H1 (cell line): ENCODE measurements at regions not wholly inside any gene's neighbourhood (a gene's known extent, or its start where the extent isn't known, plus 50 kb on each side); places are given as distances from the start of the nearest gene placed in this dataset.
"Not testable (repeated sequence)": the region's sequence is repeated elsewhere in the genome, so short reads cannot be mapped to it uniquely, and the experiment has no call there.

ENCODE experiments used
- CTCF ChIA-PET: fragments of 300-600 bp; sonication (Branson Sonifier 250); formaldehyde crosslinking; loops from one replicate; lab custom pipeline; 2021; ENCODE audit not compliant: partially characterized antibody; lab: Charles Lee
- POLR2A ChIA-PET: fragments of 300-600 bp; sonication (Branson Sonifier 250); formaldehyde crosslinking; loops from one replicate; lab custom pipeline; 2021; ENCODE audit warnings: inconsistent platforms; ENCODE audit not compliant: partially characterized antibody; lab: Charles Lee
- DNase-seq, 2 experiments: peaks; one replicate each; pipeline versions ENCODE4 v3.0.0 to v3.0.0-alpha.2; 2010 to 2022; ENCODE audit warnings: low spot score in 2 of 2, low read depth in 1 of 2, mixed read lengths in 1 of 2
- FAIRE-seq: peaks from 2 replicates; lab custom pipeline; 2011; peaks lifted over from hg19 to GRCh38; lab: Jason Lieb, UNC
- H2AFZ ChIP-seq: 2 replicates; pipeline ENCODE4 v1.8.1; 2012; ENCODE audit warnings: low read length, inconsistent platforms
- H2AK5ac ChIP-seq: 2 replicates; pipeline ENCODE4 v1.6.1; 2013; ENCODE audit warnings: low read depth, low read length
- H2BK120ac ChIP-seq: replicated peaks from 2 replicates; pipeline ENCODE3; 2013; ENCODE audit warnings: low read depth, low read length, inconsistent platforms
- H2BK12ac ChIP-seq: 2 replicates; pipeline ENCODE4 v1.6.1; 2013; ENCODE audit warnings: low read depth, low read length
- H2BK15ac ChIP-seq: 2 replicates; pipeline ENCODE4 v1.6.1; 2013; ENCODE audit warnings: low read length
- H2BK20ac ChIP-seq: 2 replicates; pipeline ENCODE4 v1.6.1; 2013; ENCODE audit warnings: low read length
- H2BK5ac ChIP-seq: 2 replicates; pipeline ENCODE4 v1.6.1; 2013; ENCODE audit warnings: low read depth, low read length
- H3K14ac ChIP-seq: 2 replicates; pipeline ENCODE4 v1.6.1; 2013; ENCODE audit warnings: inconsistent platforms; ENCODE audit not compliant: insufficient read length
- H3K18ac ChIP-seq: 2 replicates; pipeline ENCODE4 v1.6.1; 2013; ENCODE audit warnings: low read length; ENCODE audit errors: extremely low read depth
- H3K23ac ChIP-seq: 2 replicates; pipeline ENCODE4 v1.6.1; 2013; ENCODE audit warnings: inconsistent platforms; ENCODE audit not compliant: insufficient read length
- H3K23me2 ChIP-seq: 2 replicates; pipeline ENCODE4 v1.6.1; 2013; ENCODE audit warnings: low read depth, low read length
- H3K27ac ChIP-seq: 2 replicates; pipeline ENCODE4 v1.6.1; 2011; ENCODE audit warnings: low read depth, low read length, inconsistent platforms
- H3K27me3 ChIP-seq, 4 experiments: replicated peaks in 1 of 4; 1 replicate in 1 of 4; 2 replicates in 3 of 4; pipeline versions ENCODE4 v1.6.1 to v1.8.1; 2011 to 2013; ENCODE audit warnings: low read length in 3 of 4, mild to moderate bottlenecking in 3 of 4, inconsistent platforms in 2 of 4, mixed read lengths in 2 of 4, moderate library complexity in 1 of 4; ENCODE audit not compliant: control insufficient read depth in 3 of 4, insufficient read depth in 3 of 4; ENCODE audit errors: extremely low read depth in 1 of 4
- H3K36me3 ChIP-seq, 4 experiments: 2 replicates each; pipeline versions ENCODE4 v1.6.1 to v1.8.1; 2011 to 2013; ENCODE audit warnings: mild to moderate bottlenecking in 4 of 4, low read length in 3 of 4, moderate library complexity in 2 of 4, control low read depth in 1 of 4, inconsistent platforms in 1 of 4; ENCODE audit not compliant: insufficient read depth in 4 of 4, control insufficient read depth in 2 of 4
- H3K4ac ChIP-seq: replicated peaks from 2 replicates; pipeline ENCODE3; 2013; ENCODE audit warnings: low read length, low read depth, mixed read lengths, inconsistent platforms; ENCODE audit not compliant: insufficient read length
- H3K4me1 ChIP-seq, 4 experiments: replicated peaks in 1 of 4; 1 replicate in 1 of 4; 2 replicates in 3 of 4; pipeline versions ENCODE4 v1.6.1 to v1.8.1; 2011 to 2013; ENCODE audit warnings: low read length in 3 of 4, inconsistent platforms in 2 of 4, mixed read lengths in 1 of 4; ENCODE audit not compliant: insufficient read depth in 4 of 4, control insufficient read depth in 3 of 4
- H3K4me2 ChIP-seq, 2 experiments: 2 replicates each; pipeline versions ENCODE4 v1.6.1 to v1.8.1; 2011 to 2013; ENCODE audit warnings: low read depth in 2 of 2, low read length in 2 of 2, control low read depth in 1 of 2, inconsistent platforms in 1 of 2, mild to moderate bottlenecking in 1 of 2; ENCODE audit not compliant: insufficient read depth in 1 of 2
- H3K4me3 ChIP-seq, 4 experiments: fragments of 200-600, 300-600 bp in 1 of 4; sonication (generic), shearing (Covaris generic), sonication (Bioruptor Twin) in 1 of 4; 2 replicates each; pipeline versions ENCODE4 v1.5.1 to v1.8.1; 2011 to 2016; ENCODE audit warnings: low read length in 4 of 4, low read depth in 3 of 4, control low read depth in 2 of 4, inconsistent platforms in 2 of 4, mild to moderate bottlenecking in 2 of 4, mixed read lengths in 1 of 4, moderate library complexity in 1 of 4; ENCODE audit not compliant: insufficient read depth in 2 of 4; ENCODE audit errors: extremely low read depth in 1 of 4
- H3K56ac ChIP-seq: replicated peaks from 2 replicates; pipeline ENCODE3; 2013; ENCODE audit warnings: low read depth, mild to moderate bottlenecking, mixed read lengths, low read length, inconsistent platforms; ENCODE audit not compliant: insufficient read length
- H3K79me1 ChIP-seq: 2 replicates; pipeline ENCODE4 v1.6.1; 2013; ENCODE audit warnings: low read depth, low read length, control low read depth
- H3K79me2 ChIP-seq, 2 experiments: 2 replicates each; pipeline versions ENCODE4 v1.6.1 to v1.8.1; 2012 to 2013; ENCODE audit warnings: low read length in 2 of 2, mild to moderate bottlenecking in 2 of 2, inconsistent platforms in 1 of 2; ENCODE audit not compliant: insufficient read depth in 2 of 2, control insufficient read depth in 1 of 2
- H3K9ac ChIP-seq, 4 experiments: replicated peaks in 1 of 4; 1 replicate in 1 of 4; 2 replicates in 3 of 4; pipeline versions ENCODE4 v1.6.1 to v1.8.1; 2011 to 2013; ENCODE audit warnings: low read depth in 3 of 4, low read length in 3 of 4, control low read depth in 2 of 4, mild to moderate bottlenecking in 2 of 4, moderate library complexity in 2 of 4, inconsistent platforms in 1 of 4; ENCODE audit errors: extremely low read depth in 1 of 4
- H3K9me3 ChIP-seq, 2 experiments: 2 replicates each; pipeline versions ENCODE4 v1.6.1 to v1.8.1; 2012 to 2013; ENCODE audit warnings: mild to moderate bottlenecking in 2 of 2, moderate library complexity in 2 of 2, control low read depth in 1 of 2, inconsistent platforms in 1 of 2, low read depth in 1 of 2, low read length in 1 of 2, mixed read lengths in 1 of 2; ENCODE audit not compliant: insufficient read depth in 2 of 2
- H4K20me1 ChIP-seq, 2 experiments: replicated peaks in 1 of 2; 2 replicates each; pipeline versions ENCODE3 to v1.8.1; 2011 to 2013; ENCODE audit warnings: inconsistent platforms in 2 of 2, low read length in 2 of 2, mild to moderate bottlenecking in 1 of 2; ENCODE audit not compliant: insufficient read depth in 2 of 2, control insufficient read depth in 1 of 2
- H4K5ac ChIP-seq: 2 replicates; pipeline ENCODE4 v1.6.1; 2013; ENCODE audit warnings: low read length, low read depth, mixed read lengths, inconsistent platforms; ENCODE audit not compliant: insufficient read length
- H4K8ac ChIP-seq: 2 replicates; pipeline ENCODE4 v1.8.0; 2013; ENCODE audit warnings: mild to moderate bottlenecking, moderate library complexity, low read length, inconsistent platforms; ENCODE audit not compliant: insufficient read depth; ENCODE audit errors: extremely low read depth
- H4K91ac ChIP-seq: replicated peaks from 2 replicates; pipeline ENCODE3; 2013; ENCODE audit warnings: low read length, mixed read lengths, inconsistent platforms; ENCODE audit not compliant: insufficient read length
- CBX8 ChIP-seq: fragments of 300-800, 300-1000 bp; sonication (generic); IDR thresholded peaks from 2 replicates; pipeline ENCODE4 v1.7.1; 2016; ENCODE audit warnings: low read depth, low read length, borderline replicate concordance
- CHD1 ChIP-seq: IDR thresholded peaks from 2 replicates; pipeline ENCODE4 v1.6.1; 2012; ENCODE audit warnings: low read depth, low read length, improper control_type of control experiment
- GTF2F1 ChIP-seq: IDR thresholded peaks from 2 replicates; pipeline ENCODE4 v1.6.1; 2012; ENCODE audit warnings: low read depth, low read length, improper control_type of control experiment, borderline replicate concordance
- KDM5A ChIP-seq: fragments of 200-600 bp; IDR thresholded peaks from 2 replicates; pipeline ENCODE4 v1.7.1; 2012; ENCODE audit warnings: mild to moderate bottlenecking, low read length, inconsistent platforms, mixed read lengths
- WGBS, 2 experiments: shearing (Covaris generic) in 1 of 2; methylation state at CpG; one replicate each; pipeline versions ENCODE4 v1.1.6 to v1.1.7; 2013 to 2015; ENCODE audit warnings: low lambda C conversion rate in 2 of 2, mixed read lengths in 2 of 2, inconsistent platforms in 1 of 2, low coverage in 1 of 2, missing lambda C conversion rate in 1 of 2; ENCODE audit not compliant: insufficient replicate concordance in 2 of 2, insufficient coverage in 1 of 2, insufficient read length in 1 of 2; ENCODE audit errors: extremely low coverage in 1 of 2, missing lambda C conversion rate in 1 of 2; 5-methylcytosine and 5-hydroxymethylcytosine counted together

GRCh38 chr12:46985816-46986215 lies 93.6 kb upstream of the PCED1B start:
- Histone ChIP-seq H2AFZ (no peak overlapping the region), H4K91ac (no peak overlapping the region)

DNA sequence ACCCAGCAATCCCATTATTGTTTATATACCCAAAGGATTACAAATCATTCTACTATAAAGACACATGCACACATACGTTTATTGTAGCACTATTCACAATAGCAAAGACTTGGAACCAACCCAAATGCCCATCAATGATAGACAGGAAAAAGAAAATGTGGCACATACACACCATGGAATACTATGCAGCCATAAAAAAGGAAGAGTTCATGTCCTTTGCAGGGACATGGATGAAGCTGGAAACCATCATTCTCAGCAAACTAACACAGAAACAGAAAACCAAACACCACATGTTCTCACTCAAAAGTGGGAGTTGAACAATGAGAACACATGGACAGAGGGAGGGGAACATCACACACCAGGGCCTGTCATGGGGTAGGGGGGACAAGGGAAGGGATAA lies 91.3 kb upstream of the PCED1B start:
- H3K4ac ChIP-seq, H2AFZ ChIP-seq, H3K56ac ChIP-seq, H3K18ac ChIP-seq, FAIRE-seq, H3K36me3 ChIP-seq, H4K8ac ChIP-seq, H2BK5ac ChIP-seq, DNase-seq, H3K9ac ChIP-seq, CTCF ChIA-PET, H3K79me2 ChIP-seq, H2BK12ac ChIP-seq, H3K23ac ChIP-seq, H3K27ac ChIP-seq, H3K27me3 ChIP-seq, H3K79me1 ChIP-seq, H4K20me1 ChIP-seq, H2AK5ac ChIP-seq, H4K91ac ChIP-seq, H3K4me2 ChIP-seq, H3K14ac ChIP-seq, H2BK20ac ChIP-seq, POLR2A ChIA-PET, H2BK120ac ChIP-seq, H3K4me3 ChIP-seq, H2BK15ac ChIP-seq, H4K5ac ChIP-seq, H3K23me2 ChIP-seq, H3K4me1 ChIP-seq: not testable (repeated sequence)
- peaks cover 11 to 15% of the 10 kb centered on the region in 2 experiments; a peak in 3 of 4 replicates for H3K9me3 ChIP-seq
- WGBS, 2 experiments = 79% methylated on average over 1 of the region's 1 CpG; no CpG with 5 or more reads in 1 of the 2 experiments

More at GRCh38 chr12:46985816-46986215, 93.6 kb upstream of the PCED1B start:
- Histone ChIP-seq H2BK20ac (no peak overlapping the region), H3K4ac (no peak overlapping the region), H3K79me2 (no peaks in the 10 kb centered on the region), H4K8ac (no peak overlapping the region), H2BK5ac (no peak overlapping the region), H3K9ac (no peak overlapping the region), H2BK15ac (no peak overlapping the region), H3K4me3 (no peak overlapping the region), H3K18ac (no peak overlapping the region), H3K9me3 (no peaks in the 10 kb centered on the region), H4K20me1 (no peaks in the 10 kb centered on the region), H3K23ac (no peak overlapping the region), H3K23me2 (no peaks in the 10 kb centered on the region), H3K56ac (no peak overlapping the region), H2BK120ac (no peak overlapping the region), H3K4me1 (no peaks in the 10 kb centered on the region; a peak in 1 of 7 replicates), H3K14ac (no peak overlapping the region), H3K27ac (no peak overlapping the region), H3K27me3 (no peaks in the 10 kb centered on the region), H2BK12ac (no peak overlapping the region), H2AK5ac (no peak overlapping the region), H3K4me2 (no peak overlapping the region), H3K36me3 (no peaks in the 10 kb centered on the region), H4K5ac (no peak overlapping the region), H3K79me1 (no peaks in the 10 kb centered on the region)
- FAIRE-seq = no peak
- ChIA-PET POLR2A (no interaction called here), CTCF (interaction anchor here (1.1 to 1.3 kb wide), 3 partner anchors 12 to 632 kb away, joined by 3 to 4 read pairs (median 3); no protein-coding TSS in a partner anchor)
- TF ChIP-seq CHD1 (no peak), CBX8 (no peak), KDM5A (no peak), GTF2F1 (no peak)
- no peak for DNase-seq
